Hematopoietic multipotent progenitor cell treated with erythropoietin and hydrocortisone succinate and interleukin-3 and kit ligand, for 8 days (in vitro differentiated cells): ENCODE measurements at regions not wholly inside any gene's neighbourhood (a gene's known extent, or its start where the extent isn't known, plus 50 kb on each side); places are given as distances from the start of the nearest gene placed in this dataset.
"Not testable (repeated sequence)": the region's sequence is repeated elsewhere in the genome, so short reads cannot be mapped to it uniquely, and the experiment has no call there.

Experiments
- DNase-seq: peaks from one replicate; pipeline ENCODE4 v3.0.0-alpha.2; 2015

DNA sequence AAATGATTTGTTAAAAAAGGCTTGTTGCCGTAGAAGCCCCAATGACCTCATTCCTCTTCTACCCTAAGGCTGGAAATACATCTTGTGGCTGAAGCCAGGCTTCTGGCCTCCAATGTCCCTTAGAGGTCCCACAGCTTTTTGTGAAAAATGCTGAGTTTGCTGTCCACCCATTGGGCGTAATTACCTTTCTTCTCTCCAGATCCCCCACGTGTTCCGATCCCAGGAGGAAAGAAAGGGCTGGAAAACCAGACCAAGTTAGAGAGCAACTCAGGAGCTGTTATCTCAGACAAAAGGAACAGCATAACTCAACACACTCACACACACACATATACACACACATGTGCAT, 154.2 kb downstream of the MIAT start:
- DNase-seq = no peak

GRCh38 chr22:26812731-26813130, 155.3 kb downstream of the MIAT start:
- no peak for DNase-seq

- DNase-seq = no peak
Measured at GRCh38 chr22:26816726-26817125, 159.3 kb downstream of the MIAT start.

- DNase-seq = no peak
Measured at GRCh38 chr22:26817926-26818325, 160.5 kb downstream of the MIAT start.

- DNase-seq = no peak
Measured at GRCh38 chr22:26821854-26822253, 164.5 kb downstream of the MIAT start.

DNA sequence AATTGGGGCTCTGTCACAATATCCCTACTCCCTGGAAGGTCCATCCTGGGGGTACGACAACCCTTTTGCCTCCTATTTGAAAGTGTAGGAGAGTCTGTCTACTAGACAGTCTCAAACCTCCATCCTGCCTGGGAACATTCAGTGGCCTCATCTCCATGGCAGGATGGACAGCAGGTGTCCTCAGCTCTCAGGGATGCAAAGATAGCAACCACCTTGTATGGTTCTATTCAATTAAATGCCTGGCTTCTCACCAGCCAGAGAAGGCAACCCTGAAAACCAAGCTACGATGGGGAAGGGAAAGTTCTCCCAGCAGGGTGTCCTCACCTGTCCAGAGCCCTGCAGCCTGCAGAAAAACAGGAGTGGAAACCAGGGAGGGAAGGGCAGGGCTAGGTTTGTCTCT, 164.9 kb downstream of the MIAT start:
- no peak for DNase-seq

- DNase-seq = no peak
Measured at GRCh38 chr22:26823966-26824365, 166.6 kb downstream of the MIAT start.

- DNase-seq = no peak
Measured at GRCh38 chr22:26825960-26826935, 168.9 kb downstream of the MIAT start.

DNA sequence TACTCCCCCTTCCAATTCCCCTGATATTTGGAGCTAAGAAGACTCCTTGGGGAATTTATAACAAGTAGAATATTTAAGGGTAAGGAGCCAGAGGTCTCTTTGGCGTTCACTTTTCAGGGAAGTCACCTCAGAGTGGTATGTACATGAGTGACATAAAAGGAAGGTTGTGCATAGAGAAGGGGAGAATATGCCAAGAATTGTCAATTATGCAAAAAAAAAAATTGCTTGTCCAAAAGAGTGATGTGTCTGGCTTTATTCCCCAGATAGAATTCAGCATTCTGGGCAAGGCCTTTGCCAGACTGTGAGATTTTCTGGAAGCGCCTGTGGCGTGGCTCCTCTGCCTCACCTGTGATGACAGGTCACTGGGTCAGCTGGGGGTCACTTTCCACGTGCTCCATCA, 170.2 kb downstream of the MIAT start:
- no peak for DNase-seq

DNA sequence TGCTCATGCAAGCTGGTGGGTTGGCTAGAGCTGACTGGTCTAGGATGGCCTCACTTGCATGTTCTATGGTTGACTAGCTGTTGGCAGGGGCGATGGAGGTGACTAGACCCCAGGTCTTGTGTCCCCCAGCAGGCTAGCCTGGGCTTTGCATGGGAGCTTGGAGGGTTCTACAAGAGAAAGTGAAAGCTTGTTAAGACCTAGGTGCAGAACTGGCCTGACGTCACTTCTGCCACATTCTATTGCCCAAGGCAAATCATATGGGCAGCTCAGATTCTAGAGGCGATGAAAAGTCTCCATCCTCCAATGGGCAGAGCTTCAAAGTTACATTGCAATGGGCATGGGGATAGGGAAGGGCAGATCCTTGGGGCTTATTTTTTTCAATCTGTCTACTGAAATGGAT, 170.9 kb downstream of the MIAT start:
- no peak for DNase-seq

GRCh38 chr22:26830837-26831236, 173.4 kb downstream of the MIAT start:
- DNase-seq = no peak

- no peak for DNase-seq
Measured at GRCh38 chr22:26835023-26835422, 177.6 kb downstream of the MIAT start.

DNA sequence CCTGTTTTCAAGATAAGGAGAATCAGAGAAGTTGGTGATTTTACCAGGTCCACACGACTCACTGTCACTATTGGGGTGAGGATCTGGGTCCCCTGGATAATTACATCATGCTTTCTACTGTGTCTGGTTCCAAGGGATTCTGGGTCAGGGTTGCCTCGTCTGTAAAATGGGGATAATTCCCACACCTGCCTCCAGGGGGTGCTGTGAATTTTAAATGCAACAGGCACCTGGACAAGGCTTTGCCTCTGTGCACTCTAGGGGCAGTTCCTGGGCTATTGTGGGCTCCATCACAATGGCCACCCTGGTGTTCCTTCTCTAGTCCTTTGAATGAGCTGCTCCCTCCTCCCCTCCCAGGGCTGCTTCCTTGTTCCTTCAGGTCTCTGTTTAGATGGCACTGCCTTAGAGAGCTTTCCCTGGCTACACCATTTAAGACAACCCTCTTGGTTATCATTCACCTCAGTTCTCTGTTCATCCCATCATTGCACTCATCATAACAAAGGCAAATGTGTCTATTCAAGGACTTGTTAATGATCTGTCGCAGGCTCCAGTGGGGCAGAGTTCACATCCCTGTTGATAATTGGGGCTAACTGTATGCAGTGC, 178.6 kb downstream of the MIAT start:
- DNase-seq = peak; percentile 63

- DNase-seq = no peak
Measured at GRCh38 chr22:26837784-26838470, 180.5 kb downstream of the MIAT start.

GRCh38 chr22:26838471-26838825, 181.1 kb downstream of the MIAT start:
- DNase-seq = no peak

GRCh38 chr22:26839216-26839615, 181.8 kb downstream of the MIAT start:
- DNase-seq = no peak

- DNase-seq = not testable (repeated sequence)
Measured at GRCh38 chr22:26840770-26841169, 183.4 kb downstream of the MIAT start.

GRCh38 chr22:26842103-26842502, 184.7 kb downstream of the MIAT start:
- DNase-seq = no peak

GRCh38 chr22:26845021-26845743, 187.8 kb downstream of the MIAT start:
- DNase-seq = no peak

DNA sequence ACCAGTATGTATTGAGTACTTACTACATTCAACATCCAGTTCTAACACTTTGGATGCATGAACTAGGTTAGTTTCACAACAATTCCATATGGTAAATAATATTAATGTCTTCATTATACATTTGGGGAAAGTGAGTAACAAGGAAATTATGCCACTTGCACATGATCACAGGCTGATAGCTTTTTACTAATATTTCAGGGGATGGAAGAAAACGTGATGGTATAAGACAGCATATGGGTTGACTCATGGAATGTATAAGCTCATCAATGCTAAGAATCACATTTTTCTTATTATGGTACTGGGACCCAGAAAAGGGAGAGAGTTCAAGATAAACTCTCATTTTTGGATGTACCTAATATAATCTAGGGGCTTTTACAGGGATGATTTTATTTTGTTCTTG, 188.7 kb downstream of the MIAT start:
- no peak for DNase-seq

- no peak for DNase-seq
Measured at GRCh38 chr22:26846645-26847044, 189.3 kb downstream of the MIAT start.

- no peak for DNase-seq
Measured at GRCh38 chr22:26847046-26847445, 189.7 kb downstream of the MIAT start.

DNA sequence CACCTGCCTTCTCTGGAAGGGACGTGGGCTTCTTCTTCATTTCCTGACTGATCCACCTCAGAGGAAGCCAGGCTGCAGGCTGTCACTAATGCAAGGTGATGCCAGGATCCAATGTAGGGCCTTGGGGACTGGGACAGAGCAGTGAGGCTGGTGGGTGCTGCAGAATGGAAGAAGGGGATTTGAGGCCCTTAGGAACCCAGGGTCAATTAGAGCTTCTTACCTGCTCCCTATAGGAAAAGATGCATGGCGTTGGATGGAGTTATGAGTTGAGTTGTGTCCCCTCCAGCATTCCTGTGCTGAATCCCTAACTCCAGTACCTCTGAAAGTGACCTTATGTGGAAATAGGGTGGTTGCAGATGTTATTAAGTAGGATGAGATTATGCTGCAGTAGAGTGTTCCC, 190.4 kb downstream of the MIAT start:
- DNase-seq = no peak
